Thyroid gland (tissue), 4 donors: ENCODE measurements at regions not wholly inside any gene's neighbourhood (a gene's known extent, or its start where the extent isn't known, plus 50 kb on each side); places are given as distances from the start of the nearest gene placed in this dataset.

Experiments used
- DNase-seq, 2 donors: peaks; one replicate each; pipeline ENCODE4 v3.0.0-alpha.2; 2019
- H3K27ac ChIP-seq, 3 donors: fragments of 200-600 bp; sonication (generic); 1 replicate in 2 of 3; 2 replicates in 1 of 3; pipeline ENCODE4 v1.5.1; 2016 to 2019; ENCODE audit warnings: mild to moderate bottlenecking in 1 of 3, moderate library complexity in 1 of 3
- H3K27me3 ChIP-seq: fragments of 200-600 bp; sonication (generic); one replicate; pipeline ENCODE4 v1.5.1; 2019
- H3K36me3 ChIP-seq, 2 donors: fragments of 200-600 bp; sonication (generic); one replicate each; pipeline ENCODE4 v1.5.1; 2016 to 2019
- H3K4me1 ChIP-seq, 2 donors: fragments of 200-600 bp; sonication (generic); one replicate each; pipeline ENCODE4 v1.5.1; 2017 to 2019
- H3K4me3 ChIP-seq, 3 donors: fragments of 200-600 bp; sonication (generic); replicated peaks in 1 of 3; 1 replicate in 2 of 3; 2 replicates in 1 of 3; pipeline ENCODE4 v1.5.1; 2016; ENCODE audit warnings: mild to moderate bottlenecking in 1 of 3
- H3K9me3 ChIP-seq: fragments of 200-600 bp; sonication (generic); one replicate; pipeline ENCODE4 v1.5.1; 2017
- CTCF ChIP-seq, 6 experiments: fragments of 200-600 bp in 3 of 6; fragments of 450-650 bp in 3 of 6; sonication (generic) in 3 of 6; IDR thresholded peaks; one replicate each; pipeline ENCODE4 v1.5.1; 2016 to 2019; ENCODE audit warnings: antibody characterized with exemption in 6 of 6, mild to moderate bottlenecking in 2 of 6, inconsistent platforms in 1 of 6, moderate library complexity in 1 of 6
- POLR2A ChIP-seq, 2 donors: fragments of 450-650 bp; IDR thresholded peaks; one replicate each; pipeline ENCODE4 v1.6.1; 2017; ENCODE audit warnings: antibody characterized with exemption in 2 of 2, mild to moderate bottlenecking in 2 of 2, moderate library complexity in 1 of 2
- WGBS, 2 donors: methylation state at CpG; one replicate each; pipeline ENCODE4 v1.1.5; 2017; 5-methylcytosine and 5-hydroxymethylcytosine counted together
- intact Hi-C: fragments of 100-400 bp; cut with DNase I; formaldehyde crosslinking; loops from one replicate; pipeline ENCODE4 v1.15.1; 2023

- intact Hi-C loops: no loop called here
- DNase-seq: no peak
- H3K4me1 ChIP-seq: no peaks in the 10 kb centered on the region
- no peaks in the 10 kb centered on the region for H3K9me3 ChIP-seq
- no peak overlapping the region for H3K27ac ChIP-seq
- TF ChIP-seq CTCF (IDR thresholded peaks at IDR 0.05): no peak
- no peak for TF ChIP-seq POLR2A (IDR thresholded peaks at IDR 0.05)
- H3K4me3 ChIP-seq: no peak overlapping the region
- no peaks in the 10 kb centered on the region for H3K27me3 ChIP-seq
- H3K36me3 ChIP-seq: no peaks in the 10 kb centered on the region
- WGBS, 2 donors: 90 to 100% methylated on average over 1 of the region's 1 CpG
Measured at GRCh38 chr11:57082125-57082524, 93.4 kb downstream of the OR5AK2 start.

- no peak for TF ChIP-seq CTCF (IDR thresholded peaks at IDR 0.05)
- no peak for TF ChIP-seq POLR2A (IDR thresholded peaks at IDR 0.05)
- intact Hi-C loops: no loop called here
- no peaks in the 10 kb centered on the region for H3K9me3 ChIP-seq
- no peak for DNase-seq
- no peak overlapping the region for H3K4me3 ChIP-seq
- no peaks in the 10 kb centered on the region for H3K36me3 ChIP-seq
- WGBS, 2 donors: 74 to 82% methylated on average over 2 of the region's 2 CpGs
- H3K4me1 ChIP-seq: no peaks in the 10 kb centered on the region
- no peaks in the 10 kb centered on the region for H3K27me3 ChIP-seq
- H3K27ac ChIP-seq: no peak overlapping the region
Measured at GRCh38 chr11:57083641-57084385, 95.1 kb downstream of the OR5AK2 start.

- intact Hi-C loops: no loop called here
- TF ChIP-seq POLR2A (IDR thresholded peaks at IDR 0.05) (no peak), CTCF (IDR thresholded peaks at IDR 0.05) (peak in 1 of 6 experiments; percentile 7)
- H3K4me3 ChIP-seq: no peak overlapping the region
- H3K27me3 ChIP-seq: no peaks in the 10 kb centered on the region
- H3K36me3 ChIP-seq: no peaks in the 10 kb centered on the region
- H3K27ac ChIP-seq: no peak overlapping the region
- 67 to 68% methylated on average over 1 of the region's 1 CpG for WGBS, 2 donors
- DNase-seq: no peak
- no peaks in the 10 kb centered on the region for H3K4me1 ChIP-seq
- H3K9me3 ChIP-seq: no peaks in the 10 kb centered on the region
Measured at GRCh38 chr11:57085611-57086010, 96.1 kb upstream of the LRRC55 start.

GRCh38 chr11:57087991-57088390, 93.8 kb upstream of the LRRC55 start:
- no peak for DNase-seq
- Histone ChIP-seq H3K36me3 (no peaks in the 10 kb centered on the region), H3K4me1 (no peaks in the 10 kb centered on the region), H3K27me3 (no peaks in the 10 kb centered on the region), H3K9me3 (no peaks in the 10 kb centered on the region), H3K27ac (no peak overlapping the region), H3K4me3 (no peak overlapping the region)
- intact Hi-C loops: no loop called here
- no peak for TF ChIP-seq POLR2A (IDR thresholded peaks at IDR 0.05)
- TF ChIP-seq CTCF (IDR thresholded peaks at IDR 0.05): no peak
- 65 to 76% methylated on average over 1 of the region's 1 CpG for WGBS, 2 donors

GRCh38 chr11:57092028-57092698, 89.6 kb upstream of the LRRC55 start:
- no peak overlapping the region for H3K27ac ChIP-seq
- H3K4me3 ChIP-seq: no peak overlapping the region
- 82 to 95% methylated on average over 8 of the region's 9 CpGs for WGBS, 2 donors
- no peaks in the 10 kb centered on the region for H3K36me3 ChIP-seq
- TF ChIP-seq POLR2A (IDR thresholded peaks at IDR 0.05) (no peak), CTCF (IDR thresholded peaks at IDR 0.05) (no peak)
- no peaks in the 10 kb centered on the region for H3K4me1 ChIP-seq
- no peaks in the 10 kb centered on the region for H3K27me3 ChIP-seq
- no peak for DNase-seq
- H3K9me3 ChIP-seq: no peaks in the 10 kb centered on the region
- intact Hi-C loops: no loop called here
